Endothelial cell of umbilical vein (primary cell): ENCODE measurements at regions not wholly inside any gene's neighbourhood (a gene's known extent, or its start where the extent isn't known, plus 50 kb on each side); places are given as distances from the start of the nearest gene placed in this dataset.

Source experiments
- BruUV-seq: library from RNA; stranded (reverse); fragments of 400-500 nt; replicated peaks from 2 replicates; lab custom pipeline; 2021; lab: Mats Ljungman, UMichigan
- CTCF ChIA-PET: fragments of 300-600, 350-600 bp; sonication (Branson Sonifier 250); formaldehyde crosslinking; loops from one replicate; lab custom pipeline; 2021; ENCODE audit warnings: antibody characterized with exemption, inconsistent platforms; lab: Charles Lee
- POLR2A ChIA-PET: fragments of 300-600, 350-600 bp; sonication (Branson Sonifier 250); formaldehyde crosslinking; loops from one replicate; lab custom pipeline; 2021; ENCODE audit warnings: antibody characterized with exemption, inconsistent platforms; lab: Charles Lee
- DNase-seq: peaks from one replicate; pipeline ENCODE4 v3.0.0-alpha.2; 2011; ENCODE audit warnings: low read depth, low spot score
- FAIRE-seq: peaks from 2 replicates; lab custom pipeline; 2011; peaks lifted over from hg19 to GRCh38; lab: Jason Lieb, UNC
- H2AFZ ChIP-seq: 2 replicates; pipeline ENCODE4 v1.6.0; 2012; ENCODE audit warnings: low read depth, low read length, control low read depth, inconsistent platforms
- H3K27ac ChIP-seq: 2 replicates; pipeline ENCODE4 v1.5.1; 2011; ENCODE audit warnings: low read depth, mild to moderate bottlenecking, control low read depth, low read length, moderate library complexity; ENCODE audit not compliant: insufficient read depth
- H3K27me3 ChIP-seq, 2 experiments: 2 replicates each; pipeline versions ENCODE4 v1.6.0 to v1.6.1; 2011; ENCODE audit warnings: low read length in 2 of 2, mixed read lengths in 1 of 2; ENCODE audit not compliant: control insufficient read depth in 2 of 2, insufficient read depth in 2 of 2
- H3K36me3 ChIP-seq, 2 experiments: 2 replicates in 1 of 2; 3 replicates in 1 of 2; pipeline ENCODE4 v1.5.1; 2011; ENCODE audit warnings: low read length in 2 of 2, mild to moderate bottlenecking in 1 of 2, moderate library complexity in 1 of 2; ENCODE audit not compliant: control insufficient read depth in 2 of 2, insufficient read depth in 2 of 2; ENCODE audit errors: extremely low read depth in 1 of 2
- H3K4me1 ChIP-seq: 3 replicates; pipeline ENCODE4 v1.5.1; 2011; ENCODE audit warnings: mild to moderate bottlenecking, low read length; ENCODE audit not compliant: control insufficient read depth, insufficient read depth; ENCODE audit errors: extremely low read depth
- H3K4me2 ChIP-seq: 2 replicates; pipeline ENCODE4 v1.6.1; 2011; ENCODE audit warnings: low read length, control low read depth, mixed read lengths; ENCODE audit not compliant: insufficient read depth
- H3K4me3 ChIP-seq, 3 experiments: fragments of 200-600 bp in 1 of 3; sonication (generic), shearing (Covaris generic) in 1 of 3; replicated peaks in 1 of 3; 2 replicates each; pipeline ENCODE4 v1.5.1; 2011 to 2016; ENCODE audit warnings: control low read depth in 3 of 3, low read length in 3 of 3, mild to moderate bottlenecking in 2 of 3, inconsistent platforms in 1 of 3, low read depth in 1 of 3, moderate library complexity in 1 of 3; ENCODE audit not compliant: insufficient read depth in 1 of 3
- H3K79me2 ChIP-seq: 2 replicates; pipeline ENCODE4 v1.6.0; 2012; ENCODE audit warnings: low read length, inconsistent platforms; ENCODE audit not compliant: control insufficient read depth, insufficient read depth
- H3K9ac ChIP-seq: replicated peaks from 2 replicates; pipeline ENCODE3; 2011; ENCODE audit warnings: low read length, control low read depth; ENCODE audit not compliant: insufficient read depth; ENCODE audit errors: extremely low read depth
- H3K9me1 ChIP-seq: replicated peaks from 3 replicates; pipeline ENCODE4 v1.6.0; 2011; ENCODE audit warnings: mild to moderate bottlenecking, low read length; ENCODE audit not compliant: control insufficient read depth, insufficient read depth; ENCODE audit errors: extremely low read depth
- H3K9me3 ChIP-seq: replicated peaks from 2 replicates; pipeline ENCODE4 v1.5.1; 2012; ENCODE audit warnings: low read length, inconsistent platforms; ENCODE audit not compliant: control insufficient read depth, insufficient read depth
- H4K20me1 ChIP-seq: replicated peaks from 2 replicates; pipeline ENCODE3; 2011; ENCODE audit warnings: mild to moderate bottlenecking, low read length; ENCODE audit not compliant: control insufficient read depth, insufficient read depth; ENCODE audit errors: extremely low read depth
- EZH2 ChIP-seq: IDR thresholded peaks from 2 replicates; pipeline ENCODE4 v1.6.1; 2012; ENCODE audit warnings: borderline replicate concordance, low read depth, mild to moderate bottlenecking, moderate library complexity, low read length, inconsistent platforms; ENCODE audit not compliant: severe bottlenecking
- FOS ChIP-seq: IDR thresholded peaks from 2 replicates; pipeline ENCODE4 v1.6.1; 2011; ENCODE audit warnings: mild to moderate bottlenecking, low read length, moderate library complexity, borderline replicate concordance; ENCODE audit not compliant: insufficient read depth
- JUN ChIP-seq: IDR thresholded peaks from 2 replicates; pipeline ENCODE4 v1.6.1; 2011; ENCODE audit warnings: borderline replicate concordance, low read depth; ENCODE audit not compliant: insufficient read length, insufficient read depth
- MAX ChIP-seq: IDR thresholded peaks from 2 replicates; pipeline ENCODE4 v1.6.1; 2011; ENCODE audit not compliant: insufficient read depth, insufficient read length
- dilution Hi-C: fragments of 300-500 bp; cut with MboI; formaldehyde crosslinking; loops from one replicate; pipeline ENCODE4 v1.15.0; 2019; ENCODE audit warnings: low sequenced_read_pairs; ENCODE audit not compliant: extremely low pct_ligation_motif_present
- intact Hi-C: fragments of 100-400 bp; cut with micrococcal nuclease; formaldehyde crosslinking; loops from one replicate; pipeline ENCODE4 v1.10.0; 2022
- TF ChIP-seq, protein P1 (sequence below), 2 donors: IDR thresholded peaks; 1 replicate in 1 of 2; 2 replicates in 1 of 2; pipeline ENCODE4 v1.5.1; 2011; ENCODE audit warnings: low read length in 2 of 2, mild to moderate bottlenecking in 2 of 2, moderate library complexity in 2 of 2, control low read depth in 1 of 2, inconsistent platforms in 1 of 2, low read depth in 1 of 2; ENCODE audit not compliant: insufficient read depth in 1 of 2; ENCODE audit errors: extremely low read depth in 1 of 2

GRCh38 chr10:44731283-44731682, 179.9 kb upstream of the TMEM72 start:
- POLR2A ChIA-PET = no interaction called here
- Histone ChIP-seq H3K4me2 (no peak overlapping the region), H3K4me1 (no peaks in the 10 kb centered on the region), H3K9me3 (no peaks in the 10 kb centered on the region), H3K9ac (no peak overlapping the region), H3K27ac (no peak overlapping the region), H4K20me1 (no peaks in the 10 kb centered on the region), H3K4me3 (no peak overlapping the region), H3K36me3 (no peaks in the 10 kb centered on the region), H3K79me2 (no peaks in the 10 kb centered on the region), H3K9me1 (no peaks in the 10 kb centered on the region), H3K27me3 (no peaks in the 10 kb centered on the region), H2AFZ (no peak overlapping the region)
- FAIRE-seq (no peak), DNase-seq (no peak)
- CTCF ChIA-PET = interaction anchor here (1.0 kb wide), 1 partner anchor 11 kb away, joined by 3 read pairs; no protein-coding TSS in a partner anchor
- dilution Hi-C loops = no loop called here
- no TSS peak for BruUV-seq
- intact Hi-C loops = no loop called here
- TF ChIP-seq MAX (no peak), FOS (no peak), EZH2 (no peak)

- TF ChIP-seq JUN = no peak
- TF ChIP-seq, protein P1, sequence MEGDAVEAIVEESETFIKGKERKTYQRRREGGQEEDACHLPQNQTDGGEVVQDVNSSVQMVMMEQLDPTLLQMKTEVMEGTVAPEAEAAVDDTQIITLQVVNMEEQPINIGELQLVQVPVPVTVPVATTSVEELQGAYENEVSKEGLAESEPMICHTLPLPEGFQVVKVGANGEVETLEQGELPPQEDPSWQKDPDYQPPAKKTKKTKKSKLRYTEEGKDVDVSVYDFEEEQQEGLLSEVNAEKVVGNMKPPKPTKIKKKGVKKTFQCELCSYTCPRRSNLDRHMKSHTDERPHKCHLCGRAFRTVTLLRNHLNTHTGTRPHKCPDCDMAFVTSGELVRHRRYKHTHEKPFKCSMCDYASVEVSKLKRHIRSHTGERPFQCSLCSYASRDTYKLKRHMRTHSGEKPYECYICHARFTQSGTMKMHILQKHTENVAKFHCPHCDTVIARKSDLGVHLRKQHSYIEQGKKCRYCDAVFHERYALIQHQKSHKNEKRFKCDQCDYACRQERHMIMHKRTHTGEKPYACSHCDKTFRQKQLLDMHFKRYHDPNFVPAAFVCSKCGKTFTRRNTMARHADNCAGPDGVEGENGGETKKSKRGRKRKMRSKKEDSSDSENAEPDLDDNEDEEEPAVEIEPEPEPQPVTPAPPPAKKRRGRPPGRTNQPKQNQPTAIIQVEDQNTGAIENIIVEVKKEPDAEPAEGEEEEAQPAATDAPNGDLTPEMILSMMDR (IDR thresholded peaks at IDR 0.05; ENCODE audit: extremely low read depth in 1 of 2, insufficient read depth in 1 of 2, low read depth in 1 of 2, low read length in 2 of 2) = peak in 1 of 2 donors; percentile 15
- no peaks in the 10 kb centered on the region for H3K9me3 ChIP-seq
- BruUV-seq = no TSS peak
- no peaks in the 10 kb centered on the region for H3K36me3 ChIP-seq
- DNase-seq (no peak), FAIRE-seq (no peak)
- ChIA-PET POLR2A (no interaction called here), CTCF (interaction anchor here (1.0 kb wide), 1 partner anchor 124 kb away, joined by 3 read pairs; no protein-coding TSS in a partner anchor)
- no peak overlapping the region for H3K4me2 ChIP-seq
- H3K4me3 ChIP-seq = no peak overlapping the region
- dilution Hi-C loops (no loop called here), intact Hi-C loops (no loop called here)
- no peaks in the 10 kb centered on the region for H3K27me3 ChIP-seq
- H4K20me1 ChIP-seq = no peaks in the 10 kb centered on the region
- H3K9me1 ChIP-seq = no peaks in the 10 kb centered on the region
- no peaks in the 10 kb centered on the region for H3K79me2 ChIP-seq
- no peak overlapping the region for H3K27ac ChIP-seq
- no peak overlapping the region for H3K9ac ChIP-seq
- no peaks in the 10 kb centered on the region for H3K4me1 ChIP-seq
- no peak overlapping the region for H2AFZ ChIP-seq
Observed at GRCh38 chr10:44733501-44734488, 177.3 kb upstream of the TMEM72 start.
